NCI-H2081 (cell line): ENCODE measurements at regions not wholly inside any gene's neighbourhood (a gene's known extent, or its start where the extent isn't known, plus 50 kb on each side); places are given as distances from the start of the nearest gene placed in this dataset.
"Not testable (repeated sequence)": the region's sequence is repeated elsewhere in the genome, so short reads cannot be mapped to it uniquely, and the experiment has no call there.

ENCODE experiments used
- DNase-seq, 2 experiments: peaks; one replicate each; lab custom pipeline; 2025; lab: John Stamatoyannopoulos, UW

DNA sequence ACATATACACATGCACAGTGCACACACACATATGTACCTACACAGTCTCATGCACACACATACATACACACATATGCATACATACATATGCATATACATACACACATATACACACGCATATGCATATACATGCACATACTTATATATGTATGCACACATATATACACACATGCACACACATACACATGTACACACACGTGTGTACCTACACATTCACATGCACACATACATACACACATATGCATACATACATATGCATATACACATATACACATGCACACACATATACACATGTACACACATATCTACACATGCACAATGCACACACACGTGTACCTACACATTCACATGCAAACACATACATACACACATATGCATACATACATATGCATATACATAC is 100.3 kb upstream of the TWIST2 start:
- no peak for DNase-seq

DNA sequence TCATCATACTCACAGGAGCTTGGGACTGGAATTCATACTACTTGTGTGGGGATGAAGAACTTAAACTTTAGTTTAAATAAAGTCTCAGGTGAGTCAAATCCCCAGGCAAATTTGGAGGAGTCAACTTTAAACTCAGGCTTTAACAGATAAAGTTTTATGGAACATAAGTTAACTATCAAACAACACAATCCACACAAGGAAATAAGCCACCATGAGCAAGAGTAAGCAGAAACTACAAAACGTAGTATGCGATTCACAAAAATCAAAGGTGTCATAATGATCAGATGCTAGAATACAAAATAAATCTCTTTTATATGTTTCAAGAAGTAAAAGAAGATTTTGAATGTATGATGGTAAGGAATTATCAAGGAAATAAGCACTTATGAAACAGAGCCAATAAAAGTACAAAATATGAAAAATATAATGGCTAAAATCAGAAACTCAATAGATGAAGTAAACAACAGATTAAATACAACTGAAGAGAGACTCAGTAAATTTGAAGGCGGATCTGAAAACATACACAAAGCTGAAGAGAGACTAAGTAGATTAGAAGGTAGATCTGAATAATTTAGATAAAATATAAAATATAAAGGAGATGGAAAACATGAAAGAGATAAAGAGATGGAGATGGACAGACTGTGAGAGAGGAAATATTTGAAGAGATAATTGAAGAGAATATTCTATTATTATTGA is 97.5 kb upstream of the TWIST2 start:
- no peak for DNase-seq

DNA sequence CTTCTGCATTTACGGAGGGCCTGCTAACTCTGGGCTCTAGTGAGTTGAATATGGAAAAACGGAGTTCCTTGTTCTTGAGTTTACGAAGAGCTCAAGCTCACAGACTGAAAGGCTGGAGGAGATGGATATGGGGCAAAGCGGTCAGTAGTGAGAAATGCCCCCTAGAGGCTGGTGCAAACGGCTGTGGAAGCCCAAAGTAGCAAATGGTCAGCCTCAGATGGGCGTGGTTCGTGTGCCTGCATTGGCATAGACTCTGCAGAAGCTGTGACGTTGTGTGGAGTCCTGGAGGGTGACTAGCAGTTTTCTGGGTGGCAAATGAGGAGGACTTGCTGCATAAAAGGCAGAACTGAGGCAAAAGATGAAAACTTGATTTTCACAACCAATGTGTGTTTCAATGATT is 93.6 kb upstream of the TWIST2 start:
- no peak for DNase-seq

DNA sequence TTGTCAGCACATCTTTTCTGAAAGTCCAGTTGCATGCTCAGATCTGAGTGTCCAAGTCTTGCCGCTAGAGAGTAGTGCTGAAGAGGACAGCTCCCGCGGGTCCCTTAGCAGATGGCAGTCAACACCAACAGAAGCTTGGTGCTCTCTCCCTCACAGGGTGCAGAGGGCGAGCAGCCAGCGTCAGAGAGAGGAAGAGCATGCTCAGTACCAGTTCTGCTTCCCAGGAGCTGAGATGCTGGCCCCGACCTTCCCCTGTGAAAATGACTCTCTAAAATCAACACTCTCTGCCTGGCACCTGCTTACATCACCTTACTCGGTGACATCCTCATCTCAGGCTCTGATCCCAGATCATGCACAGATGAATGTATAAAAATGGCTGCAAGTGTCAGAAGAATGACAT is 86.0 kb upstream of the TWIST2 start:
- no peak for DNase-seq

DNA sequence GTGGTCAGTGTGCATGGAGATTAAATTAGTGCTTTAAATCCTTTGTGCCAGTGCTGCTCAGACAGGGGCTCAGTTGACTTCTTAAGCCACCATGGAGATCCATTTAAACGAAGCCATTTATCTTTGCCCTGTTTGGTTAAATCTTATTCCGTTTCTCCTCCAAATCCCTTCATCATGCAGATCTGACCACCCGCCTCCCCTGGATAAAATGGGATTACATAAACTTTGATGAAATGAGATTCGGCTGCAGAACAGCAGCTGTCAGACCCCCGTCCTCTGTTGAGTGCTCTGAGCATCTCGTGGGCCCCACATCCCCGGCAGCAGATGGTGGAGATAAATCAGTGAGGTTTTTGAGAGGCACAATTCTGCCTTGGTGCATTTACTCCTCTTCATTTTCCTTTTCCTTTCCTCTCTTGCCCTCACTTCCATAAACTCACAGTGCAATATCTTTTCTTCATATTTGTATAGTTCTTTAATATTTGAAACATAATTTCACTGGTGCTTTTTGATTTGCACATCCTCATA is 84.4 kb upstream of the TWIST2 start:
- DNase-seq, result no peak

DNA sequence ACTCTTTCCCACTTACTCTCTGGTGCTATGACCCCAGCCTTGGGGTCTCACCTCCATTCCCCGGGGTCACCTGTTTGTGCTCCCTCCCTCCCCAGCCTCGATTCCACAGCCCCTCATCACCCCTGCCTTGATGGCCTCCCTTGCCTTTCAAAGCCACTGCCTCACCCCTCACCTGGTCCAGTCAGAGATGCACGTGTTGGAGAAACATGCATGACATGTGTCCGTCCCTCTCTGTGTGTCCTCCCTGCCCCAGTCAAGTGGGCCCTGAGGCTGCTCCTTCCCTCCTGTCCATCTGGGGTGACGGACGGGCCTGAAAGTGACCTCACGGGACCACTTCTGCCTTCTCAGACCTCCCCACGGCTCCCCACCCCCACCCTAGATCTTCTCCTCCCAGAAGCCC is 82.3 kb upstream of the TWIST2 start:
- DNase-seq, result no peak

DNA sequence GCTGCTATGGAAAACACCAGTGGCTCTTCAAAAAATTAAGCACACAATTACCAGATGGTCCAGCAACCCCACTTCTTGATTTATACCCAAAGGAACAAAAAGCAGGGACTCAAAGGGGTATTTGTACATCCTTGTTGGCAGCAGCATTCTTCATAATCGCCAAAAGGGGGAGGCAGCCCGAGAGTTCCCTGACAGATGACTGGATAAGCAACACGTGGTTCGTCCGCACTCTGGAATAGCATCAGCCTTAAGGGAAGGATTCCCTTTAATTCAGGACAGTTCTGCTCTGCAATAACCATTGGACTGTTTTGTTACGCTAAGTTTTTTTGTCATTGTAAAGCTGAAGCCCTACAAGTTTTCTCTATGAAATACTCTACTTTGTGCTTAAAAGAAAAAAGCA is 76.7 kb upstream of the TWIST2 start:
- DNase-seq, result no peak

DNA sequence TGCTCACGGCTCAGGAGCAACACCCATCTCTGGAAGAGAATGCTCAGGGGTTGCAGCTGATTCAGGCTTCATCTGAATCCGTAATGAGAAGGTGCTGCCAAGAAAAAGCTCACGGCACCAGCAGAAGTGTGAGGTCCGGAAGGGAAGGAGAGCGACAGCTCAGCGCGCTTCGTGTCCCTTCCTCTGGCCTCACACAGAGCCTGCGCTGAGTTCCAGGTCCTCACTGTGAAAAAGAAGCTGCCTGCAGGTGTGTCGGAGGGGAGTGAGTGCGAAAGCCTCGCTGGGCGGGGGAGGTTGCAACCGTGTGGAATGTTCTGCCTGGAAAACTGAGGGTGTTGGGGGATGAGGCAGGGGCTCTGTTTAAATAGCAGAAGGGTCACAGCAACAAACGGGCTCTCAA is 76.2 kb upstream of the TWIST2 start:
- no peak for DNase-seq

DNA sequence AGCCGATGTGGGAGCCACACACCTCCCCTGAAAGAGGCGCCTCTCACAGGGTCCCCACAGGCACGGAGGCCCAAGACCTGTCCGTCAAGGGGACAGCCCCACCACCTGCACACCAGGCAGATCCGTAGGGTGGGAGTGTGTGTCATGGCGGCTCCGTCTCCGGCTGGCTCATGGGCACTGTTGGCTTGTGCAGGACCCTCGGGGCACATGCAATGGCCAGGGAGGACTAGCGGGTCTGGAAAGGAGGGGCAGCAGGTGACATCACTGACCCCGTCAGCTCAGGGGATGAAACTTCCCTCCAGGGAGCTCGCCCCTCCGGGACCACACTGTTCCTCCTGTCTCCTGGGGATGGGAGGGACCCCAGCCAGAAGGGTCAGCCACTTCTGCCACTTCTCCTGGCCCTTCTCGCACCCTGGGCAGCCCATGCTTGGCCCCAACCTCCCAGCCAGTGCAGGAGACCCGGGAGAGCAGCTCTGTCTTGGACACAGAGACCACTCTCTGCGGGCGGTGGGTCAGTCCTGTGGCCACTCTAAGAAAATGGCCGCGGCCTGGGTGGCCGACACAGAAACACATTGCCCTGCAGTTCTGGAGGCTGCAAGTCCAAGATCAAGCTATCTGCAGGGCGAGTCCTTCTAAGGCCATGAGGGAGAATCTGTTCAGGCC is 75.1 kb upstream of the TWIST2 start:
- no peak for DNase-seq

DNA sequence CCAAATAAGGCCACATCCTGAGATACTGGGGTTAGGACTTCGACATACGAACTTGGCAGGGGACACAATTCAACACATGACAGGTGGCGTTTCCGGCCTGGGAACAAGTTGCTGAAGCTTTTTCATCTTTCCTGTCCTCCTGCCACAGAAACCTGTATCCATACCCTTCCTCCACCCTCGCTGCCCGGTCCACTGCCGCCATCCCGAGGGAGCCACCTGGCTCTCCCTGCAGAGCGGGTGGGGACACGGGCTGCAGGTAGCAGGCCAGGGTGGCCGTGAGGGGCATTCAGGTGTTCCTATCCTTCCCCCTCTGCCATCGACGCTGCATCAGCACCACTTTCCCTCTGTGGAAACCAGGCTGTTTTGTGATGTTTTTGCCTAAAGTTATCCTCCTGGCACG is 74.4 kb upstream of the TWIST2 start:
- DNase-seq, result no peak

DNA sequence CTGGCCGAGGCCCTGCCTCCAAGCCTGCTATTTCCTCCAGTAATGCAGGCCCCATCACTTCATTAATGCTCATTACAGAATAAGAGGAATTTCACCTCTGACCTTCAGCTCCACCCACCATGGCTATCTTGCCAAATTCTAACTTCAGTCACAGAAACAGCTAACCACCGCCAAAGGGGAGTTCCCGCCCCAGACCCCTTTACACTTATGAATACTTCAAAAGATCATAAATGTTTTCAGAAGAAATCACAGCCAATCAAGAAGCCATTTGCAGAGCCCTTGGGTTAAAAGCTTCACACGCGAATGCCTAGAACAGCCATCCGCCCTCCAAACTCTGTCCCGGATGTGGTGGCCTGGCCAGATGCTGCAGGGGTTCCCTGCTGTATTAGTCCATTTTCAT is 73.8 kb upstream of the TWIST2 start:
- no peak for DNase-seq

DNA sequence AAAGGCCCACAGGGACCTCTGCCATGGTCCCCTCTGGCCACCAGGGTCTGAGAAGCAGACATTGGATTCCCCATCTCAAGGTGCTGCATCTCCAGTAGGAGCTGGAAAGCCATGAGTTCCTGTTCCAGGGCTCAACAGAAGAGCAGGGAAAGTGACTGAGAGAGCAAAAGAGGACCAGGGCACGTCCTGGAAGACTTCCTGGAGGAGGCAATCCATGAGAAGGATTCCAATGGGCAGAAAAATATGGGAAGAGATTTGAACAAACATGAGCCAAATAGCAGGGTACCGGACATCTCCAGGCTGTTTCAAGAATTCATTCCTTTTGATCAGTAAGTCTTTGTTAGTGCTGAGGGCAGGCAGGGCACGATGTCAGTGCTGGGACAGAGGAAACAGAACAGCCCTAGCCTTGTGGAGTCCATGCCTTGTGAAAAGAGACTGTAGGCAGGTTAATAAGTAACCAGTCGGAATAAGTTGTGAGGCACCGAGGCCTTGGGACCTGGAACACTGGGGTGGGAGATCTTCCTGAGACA is 72.8 kb upstream of the TWIST2 start:
- no peak for DNase-seq

DNA sequence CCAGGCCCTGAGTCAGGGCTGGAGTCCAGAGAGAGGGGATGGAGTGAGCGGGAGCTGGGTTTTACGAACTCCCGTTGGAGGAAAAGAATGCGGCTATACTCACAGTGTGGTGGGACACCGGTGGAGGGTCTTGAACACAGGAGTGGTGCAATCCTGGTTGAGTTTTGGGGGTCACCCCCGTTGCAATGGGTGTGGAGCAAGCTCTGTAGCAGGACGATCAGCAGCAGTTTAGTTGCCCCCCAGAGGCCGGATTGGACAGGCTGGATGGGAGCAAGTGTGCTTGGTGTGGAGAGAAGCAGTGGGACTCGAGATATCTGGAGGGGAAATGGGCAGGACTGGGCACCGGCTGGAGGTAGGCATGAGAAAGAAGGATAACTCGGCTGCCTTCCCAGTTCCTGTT is 72.3 kb upstream of the TWIST2 start:
- DNase-seq, result no peak

DNA sequence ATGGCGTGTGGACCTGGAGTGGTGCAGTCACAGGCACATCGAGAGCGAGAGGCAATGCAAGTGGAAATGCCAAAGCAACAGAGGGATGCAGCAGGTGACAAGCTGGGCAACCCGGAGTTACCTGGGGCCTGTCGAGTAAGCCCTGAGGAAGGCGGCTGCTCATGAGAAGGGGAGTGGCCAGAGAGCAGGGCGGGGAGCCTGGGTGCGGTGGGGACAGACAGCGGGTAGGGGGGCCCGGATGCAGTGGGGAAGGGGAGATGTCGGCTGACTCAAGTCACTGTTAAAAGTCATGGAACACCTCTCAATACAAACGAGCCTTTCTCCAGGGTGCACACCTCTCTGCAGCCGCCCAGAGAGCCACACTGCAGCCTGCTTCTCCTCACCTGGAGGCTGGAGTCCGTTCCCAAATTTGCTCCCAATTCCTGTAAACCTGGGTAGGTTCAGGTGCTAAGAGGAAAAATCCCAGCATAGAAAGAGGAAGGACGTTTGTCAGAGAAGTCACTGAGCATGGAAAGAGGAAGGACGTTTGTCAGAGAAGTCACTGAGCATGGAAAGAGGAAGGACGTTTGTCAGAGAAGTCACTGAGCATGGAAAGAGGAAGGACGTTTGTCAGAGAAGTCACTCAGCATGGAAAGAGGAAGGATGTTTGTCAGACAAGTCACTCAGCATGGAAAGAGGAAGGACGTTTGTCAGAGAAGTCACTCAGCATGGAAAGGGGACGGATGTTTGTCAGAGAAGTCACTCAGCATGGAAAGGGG is 71.7 kb upstream of the TWIST2 start:
- no peak for DNase-seq

DNA sequence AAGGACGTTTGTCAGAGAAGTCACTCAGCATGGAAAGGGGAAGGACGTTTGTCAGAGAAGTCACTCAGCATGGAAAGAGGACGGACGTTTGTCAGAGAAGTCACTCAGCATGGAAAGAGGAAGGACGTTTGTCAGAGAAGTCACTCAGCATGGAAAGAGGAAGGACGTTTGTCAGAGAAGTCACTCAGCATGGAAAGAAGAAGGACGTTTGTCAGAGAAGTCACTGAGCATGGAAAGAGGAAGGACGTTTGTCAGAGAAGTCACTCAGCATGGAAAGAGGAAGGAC is 71.2 kb upstream of the TWIST2 start:
- DNase-seq, result not testable (repeated sequence)

DNA sequence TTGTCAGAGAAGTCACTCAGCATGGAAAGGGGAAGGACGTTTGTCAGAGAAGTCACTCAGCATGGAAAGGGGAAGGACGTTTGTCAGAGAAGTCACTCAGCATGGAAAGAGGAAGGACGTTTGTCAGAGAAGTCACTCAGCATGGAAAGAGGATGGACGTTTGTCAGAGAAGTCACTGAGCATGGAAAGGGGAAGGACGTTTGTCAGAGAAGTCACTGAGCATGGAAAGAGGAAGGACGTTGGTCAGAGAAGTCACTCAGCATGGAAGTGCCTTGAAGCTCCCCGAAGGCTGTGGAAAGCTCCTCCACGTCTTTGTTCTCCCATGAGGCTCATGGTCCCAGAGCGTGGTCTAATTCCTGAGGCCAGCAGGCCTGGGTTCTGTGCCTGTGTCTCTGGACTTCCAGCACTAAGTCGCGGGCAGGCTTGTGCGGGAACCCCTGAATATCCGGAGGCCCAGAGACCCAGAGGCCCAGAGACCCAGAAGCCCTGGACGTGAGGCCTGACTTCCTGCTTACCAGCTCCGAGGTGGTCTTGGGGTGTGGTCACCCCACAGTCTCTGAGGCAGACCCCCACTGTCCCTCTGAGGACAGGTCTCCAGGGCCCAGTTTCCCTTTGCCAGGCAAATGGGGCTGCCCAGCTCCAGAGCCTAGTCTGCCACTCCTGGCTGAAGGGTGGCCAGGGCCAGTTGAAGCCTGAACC is 70.4 kb upstream of the TWIST2 start:
- no peak for DNase-seq

DNA sequence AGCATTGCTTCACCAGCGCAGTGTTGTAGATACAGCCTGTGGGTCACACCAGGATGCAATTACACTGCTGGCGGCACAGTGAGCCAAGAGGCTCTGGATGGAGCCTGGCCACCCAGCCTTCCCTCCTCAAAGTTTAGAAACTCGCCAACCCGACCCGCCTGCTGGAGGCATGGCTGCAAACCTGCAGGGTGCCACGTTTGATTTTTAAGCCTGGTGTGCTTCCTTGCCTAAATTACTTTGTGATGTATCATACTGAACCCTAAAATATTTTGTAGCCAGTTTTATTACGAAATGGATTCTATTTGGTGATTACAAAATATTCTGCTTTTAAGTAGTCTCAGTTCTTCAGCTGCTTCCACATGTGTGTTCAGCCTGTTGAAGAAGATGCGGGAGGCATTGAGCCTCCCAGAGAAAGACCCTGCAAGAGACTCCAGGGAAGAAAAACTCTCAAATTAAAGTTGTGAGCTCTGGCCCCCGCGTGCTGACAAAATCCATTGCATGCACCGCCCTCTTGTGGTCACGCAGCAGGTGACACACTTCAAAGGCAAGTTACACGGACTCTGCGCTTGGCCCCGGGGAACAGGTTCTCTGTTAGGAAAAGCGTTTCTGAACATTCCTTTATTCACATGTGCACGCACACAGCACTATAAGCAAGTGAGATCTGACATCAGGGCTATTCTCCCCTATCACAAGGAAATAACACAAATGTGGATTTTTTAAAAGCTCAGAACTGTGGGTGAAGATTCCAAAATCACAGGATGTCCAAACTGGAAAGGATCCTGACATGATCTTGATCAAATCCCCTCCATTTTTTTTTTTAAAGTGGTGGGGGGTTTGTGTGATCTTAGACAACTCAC is 63.0 kb upstream of the TWIST2 start:
- peak; percentile 27 to 53 for DNase-seq

DNA sequence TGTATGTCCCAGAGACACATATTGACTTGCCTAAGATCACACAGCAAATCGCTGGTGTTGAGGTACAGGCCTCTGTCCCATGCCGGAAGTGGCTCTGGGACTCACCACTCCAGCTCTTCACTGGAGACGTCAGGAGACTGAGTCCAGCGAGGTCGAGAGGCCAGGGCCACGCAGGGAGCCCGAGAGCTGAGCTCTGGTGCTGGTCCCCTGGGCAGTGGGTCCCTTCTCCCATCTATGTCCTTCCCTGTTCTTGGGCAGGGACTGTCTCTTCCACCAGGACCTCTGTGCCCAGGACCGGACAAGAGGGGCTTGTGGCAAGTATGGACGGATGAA is 62.4 kb upstream of the TWIST2 start:
- no peak for DNase-seq

DNA sequence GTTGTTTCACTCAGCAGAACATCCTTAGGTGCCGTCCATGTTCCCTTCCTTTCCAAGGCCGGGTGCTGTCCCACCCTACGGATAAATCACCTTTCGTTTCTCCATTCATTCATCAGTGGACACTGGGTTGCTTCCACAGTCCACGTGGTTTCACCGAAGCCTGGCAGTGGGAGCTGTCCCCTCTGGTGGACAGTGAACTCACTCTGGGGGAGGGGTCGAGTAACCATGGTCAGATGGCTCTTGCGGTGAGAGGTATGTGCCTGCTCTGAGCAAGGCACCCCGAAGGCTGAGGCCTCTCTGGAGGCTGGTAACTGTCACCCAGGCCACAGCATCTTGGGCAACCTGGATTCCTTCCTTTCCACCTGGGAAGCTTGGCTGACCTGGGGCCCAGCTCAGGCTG is 61.5 kb upstream of the TWIST2 start:
- no peak for DNase-seq

DNA sequence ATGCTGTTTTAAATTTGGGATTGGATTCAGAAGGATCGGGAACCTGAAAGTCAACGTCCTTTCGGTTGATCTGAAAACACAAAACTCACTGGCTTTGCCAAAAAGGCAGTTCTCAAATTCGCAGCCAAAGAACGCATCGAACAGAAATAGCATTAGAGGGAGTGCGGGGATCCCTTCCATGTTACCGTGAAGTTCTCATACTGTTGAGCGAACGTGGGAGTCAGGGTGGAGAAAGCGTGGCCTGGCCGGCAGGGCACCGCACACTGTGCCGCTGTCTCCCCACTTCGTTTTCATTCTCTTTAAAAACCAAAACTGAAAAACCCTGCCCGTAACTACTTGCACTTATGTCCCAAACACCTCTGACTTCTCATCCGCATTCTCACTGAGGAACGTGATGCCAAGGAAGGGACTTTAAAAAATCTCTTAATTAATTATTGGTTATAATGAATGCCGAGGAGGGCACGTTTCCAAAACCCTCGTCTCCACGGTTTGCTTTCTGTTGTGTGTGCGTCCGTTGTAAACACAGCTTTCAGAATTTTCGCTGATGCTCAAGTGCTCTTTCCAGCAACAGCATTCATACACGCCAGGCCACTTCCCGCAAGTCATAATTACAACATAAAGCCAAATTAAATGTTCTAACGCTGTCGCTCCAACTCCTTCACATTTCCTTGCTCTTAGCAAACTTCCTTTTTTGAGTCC is 60.9 kb upstream of the TWIST2 start:
- no peak for DNase-seq

DNA sequence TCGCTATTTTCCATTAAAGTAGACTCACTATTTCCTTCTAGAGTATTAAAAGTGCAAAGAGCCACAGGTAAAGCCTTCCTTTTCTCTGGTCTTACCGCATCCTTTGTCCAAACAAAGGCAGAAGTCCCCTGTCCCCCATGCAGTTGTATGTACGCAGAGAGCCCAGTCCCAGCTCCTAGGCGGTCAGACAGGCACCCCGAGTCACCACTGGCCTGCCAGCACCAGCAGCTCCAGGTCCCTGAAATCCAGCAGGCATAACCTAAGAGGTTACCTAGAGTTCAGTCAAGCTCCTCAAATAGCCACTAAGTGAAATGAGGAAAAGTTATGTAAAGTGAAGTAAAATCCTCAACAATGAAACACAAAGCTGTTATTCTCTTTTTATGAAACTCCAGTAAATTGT is 60.4 kb upstream of the TWIST2 start:
- no peak for DNase-seq
